Breast epithelium (tissue), 4 donors: ENCODE measurements at regions not wholly inside any gene's neighbourhood (a gene's known extent, or its start where the extent isn't known, plus 50 kb on each side); places are given as distances from the start of the nearest gene placed in this dataset.
"Not testable (repeated sequence)": the region's sequence is repeated elsewhere in the genome, so short reads cannot be mapped to it uniquely, and the experiment has no call there.

Source experiments
- DNase-seq, 2 donors: peaks; one replicate each; pipeline ENCODE4 v3.0.0-alpha.2; 2019; ENCODE audit warnings: low spot score in 2 of 2
- H3K27ac ChIP-seq, 2 donors: fragments of 200-600 bp; sonication (generic) in 1 of 2; one replicate each; pipeline ENCODE4 v1.5.1; 2016 to 2019; ENCODE audit warnings: mild to moderate bottlenecking in 1 of 2
- H3K27me3 ChIP-seq, 2 donors: fragments of 200-600 bp; sonication (generic) in 1 of 2; one replicate each; pipeline versions ENCODE4 v1.5.1 to v1.6.0; 2017 to 2019; ENCODE audit warnings: control low read depth in 1 of 2, mild to moderate bottlenecking in 1 of 2
- H3K36me3 ChIP-seq: fragments of 200-600 bp; one replicate; pipeline ENCODE4 v1.5.1; 2019
- H3K4me1 ChIP-seq, 2 donors: fragments of 200-600 bp; sonication (generic); one replicate each; pipeline ENCODE4 v1.5.1; 2016 to 2019; ENCODE audit warnings: control low read depth in 1 of 2
- H3K4me3 ChIP-seq, 3 donors: fragments of 200-600 bp; sonication (generic); 1 replicate in 2 of 3; 2 replicates in 1 of 3; pipeline ENCODE4 v1.5.1; 2016 to 2019; ENCODE audit warnings: mild to moderate bottlenecking in 3 of 3, moderate library complexity in 2 of 3
- H3K9me3 ChIP-seq, 2 donors: fragments of 200-600 bp; sonication (generic) in 1 of 2; one replicate each; pipeline ENCODE4 v1.5.1; 2016 to 2019; ENCODE audit warnings: control low read depth in 1 of 2
- CTCF ChIP-seq, 3 donors: fragments of 450-650 bp; IDR thresholded peaks; one replicate each; pipeline ENCODE4 v1.5.1; 2016 to 2017; ENCODE audit warnings: antibody characterized with exemption in 3 of 3, mild to moderate bottlenecking in 3 of 3, moderate library complexity in 3 of 3
- POLR2A ChIP-seq: fragments of 450-650 bp; IDR thresholded peaks from one replicate; pipeline ENCODE4 v1.6.1; 2016; ENCODE audit warnings: antibody characterized with exemption, mild to moderate bottlenecking, moderate library complexity
- POLR2AphosphoS5 ChIP-seq, 3 donors: sonication (generic); formaldehyde crosslinking; IDR thresholded peaks; one replicate each; pipeline ENCODE4 v1.6.1; 2017; ENCODE audit warnings: antibody characterized with exemption in 3 of 3
- intact Hi-C: fragments of 100-400 bp; cut with DNase I; formaldehyde crosslinking; loops from one replicate; pipeline ENCODE4 v1.15.1; 2023; ENCODE audit warnings: low total_unique reads

DNA sequence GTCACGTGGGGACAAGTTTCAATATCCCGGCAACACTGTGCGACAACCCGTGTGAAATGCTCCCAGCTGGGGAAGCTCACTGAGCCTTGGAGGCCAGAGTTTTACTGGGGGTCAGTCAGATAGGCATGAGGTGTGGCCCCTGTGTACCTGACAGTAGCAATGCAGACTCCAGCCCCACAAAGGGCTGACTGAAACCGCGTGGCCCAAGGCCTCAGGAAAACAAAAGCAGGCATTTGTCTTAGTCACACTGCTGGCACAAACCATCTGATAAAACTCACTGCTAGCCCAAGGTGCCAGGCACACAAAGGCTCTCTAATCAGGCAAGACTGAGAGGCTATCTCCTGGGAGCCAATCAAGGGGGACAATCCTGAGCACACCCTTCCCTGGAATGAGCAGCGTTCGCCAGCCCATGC lies 786.6 kb upstream of the RAB6C start:
- intact Hi-C loops, result no loop called here
- Histone ChIP-seq H3K9me3 (no peaks in the 10 kb centered on the region), H3K4me1 (no peaks in the 10 kb centered on the region), H3K36me3 (no peaks in the 10 kb centered on the region), H3K27ac (no peak overlapping the region), H3K27me3 (no peaks in the 10 kb centered on the region), H3K4me3 (no peak overlapping the region)
- no peak for TF ChIP-seq POLR2AphosphoS5 (IDR thresholded peaks at IDR 0.05)
- TF ChIP-seq CTCF (IDR thresholded peaks at IDR 0.05), result no peak
- no peak for TF ChIP-seq POLR2A
- DNase-seq, result no peak

- H3K27me3 ChIP-seq, result no peaks in the 10 kb centered on the region
- DNase-seq, result no peak
- intact Hi-C loops, result no loop called here
Measured at GRCh38 chr2:129193961-129194360, 785.5 kb upstream of the RAB6C start.

DNA sequence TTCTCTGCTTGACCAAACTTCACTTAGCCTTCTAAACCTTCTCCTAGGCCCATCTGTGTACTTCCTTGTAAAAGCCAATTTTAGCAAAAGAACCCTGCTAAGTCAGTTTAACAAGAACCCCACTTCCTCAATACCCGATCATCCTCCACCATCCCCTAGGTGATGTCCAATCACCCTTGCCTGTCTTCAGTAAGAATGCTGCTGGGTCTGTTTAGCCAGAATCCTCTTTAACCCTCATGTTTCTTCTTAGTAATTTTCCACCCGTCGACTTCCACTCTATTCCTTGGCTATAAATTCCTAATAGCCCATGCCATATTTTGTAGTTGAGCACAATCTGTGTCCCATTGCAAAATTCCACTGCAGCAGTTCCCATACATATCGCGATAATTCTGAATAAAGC lies 780.0 kb upstream of the RAB6C start:
- Histone ChIP-seq H3K4me3 (no peak overlapping the region), H3K9me3 (no peaks in the 10 kb centered on the region), H3K27me3 (no peaks in the 10 kb centered on the region), H3K36me3 (no peaks in the 10 kb centered on the region), H3K4me1 (no peaks in the 10 kb centered on the region), H3K27ac (no peak overlapping the region)
- intact Hi-C loops, result no loop called here
- TF ChIP-seq CTCF (IDR thresholded peaks at IDR 0.05), result no peak
- TF ChIP-seq POLR2A, result no peak
- no peak for TF ChIP-seq POLR2AphosphoS5 (IDR thresholded peaks at IDR 0.05)
- DNase-seq, result no peak

More at GRCh38 chr2:129193961-129194360, 785.5 kb upstream of the RAB6C start:
- no peak overlapping the region for H3K4me3 ChIP-seq
- H3K36me3 ChIP-seq, result no peaks in the 10 kb centered on the region
- no peak overlapping the region for H3K27ac ChIP-seq
- no peaks in the 10 kb centered on the region for H3K4me1 ChIP-seq
- TF ChIP-seq CTCF (IDR thresholded peaks at IDR 0.05) (no peak), POLR2A (no peak), POLR2AphosphoS5 (IDR thresholded peaks at IDR 0.05) (no peak)
- H3K9me3 ChIP-seq, result no peaks in the 10 kb centered on the region

- H3K27ac ChIP-seq, result no peak overlapping the region
Measured at GRCh38 chr2:129201696-129202095, 777.8 kb upstream of the RAB6C start.

GRCh38 chr2:129203331-129203730 lies 776.1 kb upstream of the RAB6C start:
- no peaks in the 10 kb centered on the region for H3K9me3 ChIP-seq
- no peak overlapping the region for H3K27ac ChIP-seq
- no peaks in the 10 kb centered on the region for H3K27me3 ChIP-seq
- no peaks in the 10 kb centered on the region for H3K36me3 ChIP-seq
- intact Hi-C loops, result no loop called here
- DNase-seq, result no peak
- no peak overlapping the region for H3K4me3 ChIP-seq
- no peaks in the 10 kb centered on the region for H3K4me1 ChIP-seq
- TF ChIP-seq POLR2AphosphoS5 (IDR thresholded peaks at IDR 0.05) (no peak), CTCF (IDR thresholded peaks at IDR 0.05) (no peak), POLR2A (no peak)

More at GRCh38 chr2:129201696-129202095, 777.8 kb upstream of the RAB6C start:
- intact Hi-C loops, result no loop called here
- no peaks in the 10 kb centered on the region for H3K4me1 ChIP-seq
- no peaks in the 10 kb centered on the region for H3K27me3 ChIP-seq
- no peak for TF ChIP-seq CTCF (IDR thresholded peaks at IDR 0.05)
- no peak for TF ChIP-seq POLR2AphosphoS5 (IDR thresholded peaks at IDR 0.05)
- no peak for TF ChIP-seq POLR2A
- H3K36me3 ChIP-seq, result no peaks in the 10 kb centered on the region
- H3K4me3 ChIP-seq, result no peak overlapping the region
- DNase-seq, result no peak
- H3K9me3 ChIP-seq, result no peaks in the 10 kb centered on the region

GRCh38 chr2:129204581-129204980 lies 774.9 kb upstream of the RAB6C start:
- intact Hi-C loops, H3K36me3 ChIP-seq, H3K4me1 ChIP-seq, H3K27ac ChIP-seq, DNase-seq, H3K27me3 ChIP-seq, H3K9me3 ChIP-seq, H3K4me3 ChIP-seq: not testable (repeated sequence)
